DOHH2 (cell line): ENCODE measurements at regions not wholly inside any gene's neighbourhood (a gene's known extent, or its start where the extent isn't known, plus 50 kb on each side); places are given as distances from the start of the nearest gene placed in this dataset.

ENCODE experiments used
- H3F3A ChIP-seq: fragments of 200-600 bp; sonication (generic), shearing (Covaris generic); 2 replicates; pipeline ENCODE4 v1.6.0; 2016; ENCODE audit warnings: antibody characterized with exemption, mild to moderate bottlenecking; ENCODE audit not compliant: control insufficient read depth, insufficient read depth
- H3K27ac ChIP-seq: fragments of 200-600 bp; sonication (generic); 2 replicates; pipeline ENCODE4 v1.5.1; 2014; ENCODE audit warnings: low read depth, mild to moderate bottlenecking, low read length, moderate library complexity
- H3K27me3 ChIP-seq: fragments of 200-600 bp; sonication (generic); 2 replicates; pipeline ENCODE4 v1.6.1; 2014; ENCODE audit warnings: mild to moderate bottlenecking, low read length, mixed read lengths; ENCODE audit not compliant: control insufficient read depth
- H3K36me3 ChIP-seq: fragments of 200-600 bp; sonication (generic); 2 replicates; pipeline ENCODE4 v1.6.1; 2014; ENCODE audit warnings: mild to moderate bottlenecking, low read length, moderate library complexity, mixed read lengths; ENCODE audit not compliant: control insufficient read depth
- H3K4me1 ChIP-seq: fragments of 200-600 bp; sonication (generic); 2 replicates; pipeline ENCODE4 v1.6.1; 2014; ENCODE audit warnings: mild to moderate bottlenecking, low read length, mixed read lengths; ENCODE audit not compliant: control insufficient read depth
- H3K4me2 ChIP-seq: fragments of 200-600 bp; sonication (generic); 2 replicates; pipeline ENCODE4 v1.6.0; 2014; ENCODE audit warnings: mild to moderate bottlenecking, low read length, moderate library complexity
- H3K4me3 ChIP-seq: fragments of 200-600 bp; sonication (generic); 2 replicates; pipeline ENCODE4 v1.5.1; 2014; ENCODE audit warnings: mild to moderate bottlenecking, low read length, mixed read lengths
- H3K79me2 ChIP-seq: fragments of 200-600 bp; sonication (generic); 2 replicates; pipeline ENCODE4 v1.6.1; 2014; ENCODE audit warnings: mild to moderate bottlenecking, low read length, mixed read lengths; ENCODE audit not compliant: control insufficient read depth
- H3K9me2 ChIP-seq: fragments of 200-600 bp; sonication (generic); replicated peaks from 2 replicates; pipeline ENCODE4 v1.6.1; 2014; ENCODE audit warnings: mild to moderate bottlenecking, low read length, mixed read lengths; ENCODE audit not compliant: control insufficient read depth
- H3K9me3 ChIP-seq: fragments of 200-600 bp; sonication (generic); 2 replicates; pipeline ENCODE4 v1.6.1; 2014; ENCODE audit warnings: antibody characterized with exemption, low read length, mixed read lengths; ENCODE audit not compliant: control insufficient read depth, insufficient read depth
- H4K20me1 ChIP-seq: fragments of 200-600 bp; sonication (generic); 2 replicates; pipeline ENCODE4 v1.6.0; 2014; ENCODE audit warnings: low read depth, mild to moderate bottlenecking, antibody characterized with exemption, low read length, moderate library complexity; ENCODE audit not compliant: control insufficient read depth, insufficient read depth
- EZH2phosphoT487 ChIP-seq: fragments of 200-600 bp; sonication (generic); IDR thresholded peaks from 2 replicates; pipeline ENCODE4 v1.6.1; 2017; ENCODE audit warnings: borderline replicate concordance, mild to moderate bottlenecking, antibody characterized with exemption, low read length, moderate library complexity, mixed read lengths
- TF ChIP-seq, protein P1 (sequence below): fragments of 200-600 bp; sonication (generic); IDR thresholded peaks from one replicate; pipeline ENCODE4 v1.5.1; 2014; ENCODE audit warnings: antibody characterized with exemption, mild to moderate bottlenecking, low read depth, low read length; ENCODE audit not compliant: poor library complexity, severe bottlenecking

GRCh38 chr12:127675936-127676335, 591.0 kb upstream of the TMEM132C start:
- Histone ChIP-seq H3K4me2 (no peak overlapping the region), H3K4me3 (no peak overlapping the region), H3F3A (no peaks in the 10 kb centered on the region)

DNA sequence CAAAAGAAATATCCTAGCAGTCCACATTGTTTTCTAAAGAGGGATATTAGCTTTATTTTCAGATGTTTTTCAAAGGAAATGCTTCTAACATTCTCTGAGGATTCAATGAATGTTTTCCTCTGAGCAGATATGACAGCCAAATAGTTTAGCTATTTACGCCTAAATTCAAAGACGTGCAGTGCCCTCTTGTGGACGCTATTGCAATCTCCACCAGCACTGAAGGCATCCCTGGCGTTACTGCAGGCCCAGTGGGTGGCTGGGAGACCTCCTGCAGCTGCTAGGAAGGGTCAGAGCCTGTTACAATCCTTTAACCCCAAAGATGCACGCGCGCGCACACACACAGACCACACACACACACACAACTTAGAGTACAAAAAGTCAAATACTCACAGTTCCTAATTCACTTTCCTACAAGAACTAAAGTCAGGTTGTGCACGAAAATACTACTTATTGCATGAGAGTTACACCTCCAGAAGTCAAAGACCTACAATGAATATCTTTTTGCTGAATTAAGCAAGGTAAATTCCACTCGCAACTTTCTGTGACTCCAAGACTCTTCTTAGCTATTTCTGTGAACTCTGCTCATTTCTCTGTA, 589.3 kb upstream of the TMEM132C start:
- no peak overlapping the region for H3K27ac ChIP-seq
- no peaks in the 10 kb centered on the region; the same call in 1 of the 2 replicates for H4K20me1 ChIP-seq
- no peaks in the 10 kb centered on the region for H3K9me3 ChIP-seq
- TF ChIP-seq, protein P1, sequence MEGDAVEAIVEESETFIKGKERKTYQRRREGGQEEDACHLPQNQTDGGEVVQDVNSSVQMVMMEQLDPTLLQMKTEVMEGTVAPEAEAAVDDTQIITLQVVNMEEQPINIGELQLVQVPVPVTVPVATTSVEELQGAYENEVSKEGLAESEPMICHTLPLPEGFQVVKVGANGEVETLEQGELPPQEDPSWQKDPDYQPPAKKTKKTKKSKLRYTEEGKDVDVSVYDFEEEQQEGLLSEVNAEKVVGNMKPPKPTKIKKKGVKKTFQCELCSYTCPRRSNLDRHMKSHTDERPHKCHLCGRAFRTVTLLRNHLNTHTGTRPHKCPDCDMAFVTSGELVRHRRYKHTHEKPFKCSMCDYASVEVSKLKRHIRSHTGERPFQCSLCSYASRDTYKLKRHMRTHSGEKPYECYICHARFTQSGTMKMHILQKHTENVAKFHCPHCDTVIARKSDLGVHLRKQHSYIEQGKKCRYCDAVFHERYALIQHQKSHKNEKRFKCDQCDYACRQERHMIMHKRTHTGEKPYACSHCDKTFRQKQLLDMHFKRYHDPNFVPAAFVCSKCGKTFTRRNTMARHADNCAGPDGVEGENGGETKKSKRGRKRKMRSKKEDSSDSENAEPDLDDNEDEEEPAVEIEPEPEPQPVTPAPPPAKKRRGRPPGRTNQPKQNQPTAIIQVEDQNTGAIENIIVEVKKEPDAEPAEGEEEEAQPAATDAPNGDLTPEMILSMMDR, result peak; percentile 76
- no peak for TF ChIP-seq EZH2phosphoT487
- no peaks in the 10 kb centered on the region for H3K9me2 ChIP-seq
- no peaks in the 10 kb centered on the region for H3K36me3 ChIP-seq
- no peak overlapping the region for H3K4me2 ChIP-seq
- H3K79me2 ChIP-seq, result no peaks in the 10 kb centered on the region
- H3K4me3 ChIP-seq, result no peak overlapping the region
- H3K4me1 ChIP-seq, result no peaks in the 10 kb centered on the region
- H3K27me3 ChIP-seq, result no peaks in the 10 kb centered on the region
- no peaks in the 10 kb centered on the region for H3F3A ChIP-seq

More at GRCh38 chr12:127675936-127676335, 591.0 kb upstream of the TMEM132C start:
- H3K27me3 ChIP-seq, result no peaks in the 10 kb centered on the region
- no peaks in the 10 kb centered on the region for H3K9me3 ChIP-seq
- H3K36me3 ChIP-seq, result no peaks in the 10 kb centered on the region
- no peak overlapping the region for H3K27ac ChIP-seq
- H4K20me1 ChIP-seq, result no peaks in the 10 kb centered on the region
- TF ChIP-seq, protein P1, result no peak
- no peak for TF ChIP-seq EZH2phosphoT487
- H3K79me2 ChIP-seq, result no peaks in the 10 kb centered on the region
- H3K4me1 ChIP-seq, result no peaks in the 10 kb centered on the region
- no peaks in the 10 kb centered on the region for H3K9me2 ChIP-seq

DNA sequence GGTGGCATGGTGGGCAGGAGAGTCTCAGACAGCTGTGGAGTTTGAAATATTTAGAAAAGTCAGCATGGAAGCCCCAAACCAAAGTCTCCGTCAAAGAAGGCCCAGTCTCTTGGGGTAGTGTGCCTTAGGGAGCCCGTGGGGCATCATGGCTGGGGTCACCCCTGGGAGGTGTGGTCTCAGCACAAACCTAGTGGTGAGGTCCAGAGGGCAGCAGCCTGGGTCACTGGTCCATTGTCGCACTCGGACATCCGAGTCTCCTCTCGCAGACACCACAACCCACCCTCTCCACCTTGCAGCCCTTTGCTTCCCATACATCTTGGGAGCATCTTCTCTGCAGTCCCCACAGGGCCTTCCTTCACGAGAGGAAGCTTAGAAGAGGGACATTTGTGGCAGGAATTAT, 588.0 kb upstream of the TMEM132C start:
- H4K20me1 ChIP-seq, result no peaks in the 10 kb centered on the region; the same call in 1 of the 2 replicates
- no peak overlapping the region for H3K4me3 ChIP-seq
- no peaks in the 10 kb centered on the region for H3K4me1 ChIP-seq
- no peaks in the 10 kb centered on the region for H3K27me3 ChIP-seq
- no peak overlapping the region for H3K4me2 ChIP-seq
- H3F3A ChIP-seq, result no peaks in the 10 kb centered on the region
- no peaks in the 10 kb centered on the region for H3K9me3 ChIP-seq
- no peaks in the 10 kb centered on the region for H3K9me2 ChIP-seq
- no peaks in the 10 kb centered on the region for H3K36me3 ChIP-seq
- H3K79me2 ChIP-seq, result no peaks in the 10 kb centered on the region
- no peak overlapping the region for H3K27ac ChIP-seq
- TF ChIP-seq, protein P1, result no peak
- TF ChIP-seq EZH2phosphoT487, result no peak
